ENCODE measurements at regions not wholly inside any gene's neighbourhood (a gene's known extent, or its start where the extent isn't known, plus 50 kb on each side); places are given as distances from the start of the nearest gene placed in this dataset.

DNA sequence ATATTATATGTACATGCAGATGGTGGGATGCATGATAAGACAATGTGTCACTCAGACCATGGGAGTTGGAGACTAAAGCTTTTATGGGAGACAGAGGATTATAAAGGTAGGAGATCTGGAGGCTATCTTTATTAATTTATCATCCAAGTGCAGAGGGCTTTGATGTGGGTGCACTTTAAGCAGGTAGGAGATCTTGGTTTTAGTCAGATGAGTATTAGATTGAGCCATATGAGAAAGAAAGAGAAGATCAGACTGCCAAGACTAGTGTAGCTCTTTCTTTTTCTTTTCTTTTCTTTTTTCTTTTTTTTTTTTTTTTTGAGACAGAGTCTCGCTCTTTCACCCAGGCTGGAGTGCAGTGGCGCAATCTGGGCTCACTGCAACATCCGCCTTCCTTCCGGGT is 84.9 kb upstream of the CAMK2D start:
- TF ChIP-seq, protein P1, sequence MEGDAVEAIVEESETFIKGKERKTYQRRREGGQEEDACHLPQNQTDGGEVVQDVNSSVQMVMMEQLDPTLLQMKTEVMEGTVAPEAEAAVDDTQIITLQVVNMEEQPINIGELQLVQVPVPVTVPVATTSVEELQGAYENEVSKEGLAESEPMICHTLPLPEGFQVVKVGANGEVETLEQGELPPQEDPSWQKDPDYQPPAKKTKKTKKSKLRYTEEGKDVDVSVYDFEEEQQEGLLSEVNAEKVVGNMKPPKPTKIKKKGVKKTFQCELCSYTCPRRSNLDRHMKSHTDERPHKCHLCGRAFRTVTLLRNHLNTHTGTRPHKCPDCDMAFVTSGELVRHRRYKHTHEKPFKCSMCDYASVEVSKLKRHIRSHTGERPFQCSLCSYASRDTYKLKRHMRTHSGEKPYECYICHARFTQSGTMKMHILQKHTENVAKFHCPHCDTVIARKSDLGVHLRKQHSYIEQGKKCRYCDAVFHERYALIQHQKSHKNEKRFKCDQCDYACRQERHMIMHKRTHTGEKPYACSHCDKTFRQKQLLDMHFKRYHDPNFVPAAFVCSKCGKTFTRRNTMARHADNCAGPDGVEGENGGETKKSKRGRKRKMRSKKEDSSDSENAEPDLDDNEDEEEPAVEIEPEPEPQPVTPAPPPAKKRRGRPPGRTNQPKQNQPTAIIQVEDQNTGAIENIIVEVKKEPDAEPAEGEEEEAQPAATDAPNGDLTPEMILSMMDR (conservative IDR thresholded peaks at IDR 0.05 in 1 of 2, IDR thresholded peaks at IDR 0.05 in 1 of 2; ENCODE audit: extremely low read depth in 1 of 2, insufficient read depth in 1 of 2, low read depth in 1 of 2, low read length in 2 of 2), result no peak
- TF ChIP-seq EZH2 (IDR thresholded peaks at IDR 0.05; ENCODE audit: borderline replicate concordance, low read length), result no peak
